Neural crest cell (in vitro differentiated cells): ENCODE measurements at regions not wholly inside any gene's neighbourhood (a gene's known extent, or its start where the extent isn't known, plus 50 kb on each side); places are given as distances from the start of the nearest gene placed in this dataset.

Source experiments
- DNase-seq: peaks from one replicate; pipeline ENCODE4 v3.0.0; 2021; ENCODE audit warnings: low read depth, mixed read lengths, low spot score
- H3K27ac Mint-ChIP-seq: one replicate; pipeline ENCODE4 v1.8.0; 2021; ENCODE audit warnings: mild to moderate bottlenecking, mixed read lengths; ENCODE audit not compliant: unreplicated experiment
- H3K27me3 Mint-ChIP-seq: 2 replicates; pipeline ENCODE4 v1.8.0; 2021; ENCODE audit warnings: low read depth, mild to moderate bottlenecking, mixed read lengths
- H3K36me3 Mint-ChIP-seq: 2 replicates; pipeline ENCODE4 v1.8.0; 2021; ENCODE audit warnings: low read depth, mild to moderate bottlenecking, mixed read lengths
- H3K4me1 Mint-ChIP-seq: 2 replicates; pipeline ENCODE4 v1.8.0; 2021; ENCODE audit warnings: mixed read lengths
- H3K4me3 Mint-ChIP-seq: one replicate; pipeline ENCODE4 v1.8.0; 2021; ENCODE audit warnings: mild to moderate bottlenecking, mixed read lengths
- H3K9me3 Mint-ChIP-seq: 2 replicates; pipeline ENCODE4 v1.8.0; 2021; ENCODE audit warnings: mixed read lengths
- CTCF ChIP-seq: fragments of 200-600 bp; sonication (generic); conservative IDR thresholded peaks from 2 replicates; pipeline ENCODE4 v1.5.0; 2021; ENCODE audit warnings: antibody characterized with exemption, mild to moderate bottlenecking

- Mint-ChIP-seq H3K27ac (no peak overlapping the region), H3K4me3 (no peak overlapping the region), H3K9me3 (peaks cover 3% of the 10 kb centered on the region), H3K36me3 (no peaks in the 10 kb centered on the region), H3K4me1 (peaks cover 3% of the 10 kb centered on the region), H3K27me3 (no peaks in the 10 kb centered on the region)
- DNase-seq: no peak
- TF ChIP-seq CTCF: no peak
Observed at GRCh38 chr7:51706851-51707250, 390.2 kb upstream of the COBL start.

- Mint-ChIP-seq H3K27me3 (no peaks in the 10 kb centered on the region), H3K9me3 (peaks cover 3% of the 10 kb centered on the region), H3K4me3 (no peak overlapping the region), H3K4me1 (peaks cover 3% of the 10 kb centered on the region), H3K36me3 (peaks cover 2% of the 10 kb centered on the region), H3K27ac (no peak overlapping the region)
- TF ChIP-seq CTCF: no peak
- no peak for DNase-seq
Observed at GRCh38 chr7:51705701-51706100, 389.1 kb upstream of the COBL start.

- no peak overlapping the region for H3K4me3 Mint-ChIP-seq
- H3K9me3 Mint-ChIP-seq: peaks cover 3% of the 10 kb centered on the region
- DNase-seq: no peak
- no peak overlapping the region for H3K27ac Mint-ChIP-seq
- H3K27me3 Mint-ChIP-seq: no peaks in the 10 kb centered on the region
- H3K36me3 Mint-ChIP-seq: peaks cover 2% of the 10 kb centered on the region
- no peak for TF ChIP-seq CTCF
- peaks cover 3% of the 10 kb centered on the region for H3K4me1 Mint-ChIP-seq
Observed at GRCh38 chr7:51702673-51703072, 386.1 kb upstream of the COBL start.

- Mint-ChIP-seq H3K27me3 (no peaks in the 10 kb centered on the region), H3K27ac (no peak overlapping the region), H3K4me1 (peaks cover 3% of the 10 kb centered on the region), H3K36me3 (peaks cover 2% of the 10 kb centered on the region), H3K9me3 (peaks cover 3% of the 10 kb centered on the region), H3K4me3 (no peak overlapping the region)
- DNase-seq: no peak
- TF ChIP-seq CTCF: no peak
Observed at GRCh38 chr7:51701935-51702334, 385.3 kb upstream of the COBL start.

- H3K4me3 Mint-ChIP-seq: no peak overlapping the region
- peaks cover 11% of the 10 kb centered on the region for H3K4me1 Mint-ChIP-seq
- TF ChIP-seq CTCF: no peak
- no peak overlapping the region for H3K27ac Mint-ChIP-seq
- no peak for DNase-seq
- H3K27me3 Mint-ChIP-seq: no peaks in the 10 kb centered on the region
- peaks cover 2% of the 10 kb centered on the region for H3K36me3 Mint-ChIP-seq
- peaks cover 3% of the 10 kb centered on the region for H3K9me3 Mint-ChIP-seq
Observed at GRCh38 chr7:51700593-51701215, 384.1 kb upstream of the COBL start.
